ENCODE measurements at regions not wholly inside any gene's neighbourhood (a gene's known extent, or its start where the extent isn't known, plus 50 kb on each side); places are given as distances from the start of the nearest gene placed in this dataset.

DNA sequence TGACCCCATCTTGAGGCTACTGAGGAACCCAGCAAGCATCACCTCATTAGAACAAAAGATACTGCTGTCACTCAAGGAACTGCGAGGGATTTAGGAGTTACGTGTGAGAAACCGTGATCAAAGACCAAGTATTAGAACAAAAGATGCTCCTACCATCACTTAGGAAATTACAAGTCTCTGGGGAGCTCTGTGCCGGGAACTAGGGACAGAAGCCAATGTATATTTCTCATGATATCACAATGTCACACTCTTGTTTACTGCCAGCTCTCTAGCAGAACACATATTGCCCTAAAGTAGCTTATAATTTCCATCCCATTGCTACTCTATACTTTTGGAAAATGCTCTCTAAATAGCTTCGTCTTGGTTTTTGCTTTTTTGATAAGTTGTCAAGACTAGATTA, 214.5 kb downstream of the HS3ST3A1 start:
- CTCF ChIA-PET = interaction anchor here (0.7 kb wide), 1 partner anchor 12 kb away, joined by 5 read pairs; no protein-coding TSS in a partner anchor
- POLR2A ChIA-PET = interaction anchor here (1.3 kb wide), 1 partner anchor 10 kb away, joined by 3 read pairs; no protein-coding TSS in a partner anchor
- Mint-ChIP-seq H3K4me3 (ENCODE audit: unreplicated experiment) (no peak overlapping the region), H3K9me3 (ENCODE audit: unreplicated experiment) (no peaks in the 10 kb centered on the region), H3K36me3 (ENCODE audit: insufficient read depth, unreplicated experiment) (peaks cover 2% of the 10 kb centered on the region), H3K4me1 (ENCODE audit: insufficient read depth, unreplicated experiment) (peaks cover 7% of the 10 kb centered on the region), H3K27me3 (ENCODE audit: insufficient read depth, unreplicated experiment) (no peaks in the 10 kb centered on the region), H3K27ac (ENCODE audit: low read depth, unreplicated experiment) (no peak overlapping the region)
- no peak for DNase-seq (ENCODE audit: unreplicated experiment)
- no TSS peak for BruUV-seq (replicated peaks)
- TF ChIP-seq, protein P1, sequence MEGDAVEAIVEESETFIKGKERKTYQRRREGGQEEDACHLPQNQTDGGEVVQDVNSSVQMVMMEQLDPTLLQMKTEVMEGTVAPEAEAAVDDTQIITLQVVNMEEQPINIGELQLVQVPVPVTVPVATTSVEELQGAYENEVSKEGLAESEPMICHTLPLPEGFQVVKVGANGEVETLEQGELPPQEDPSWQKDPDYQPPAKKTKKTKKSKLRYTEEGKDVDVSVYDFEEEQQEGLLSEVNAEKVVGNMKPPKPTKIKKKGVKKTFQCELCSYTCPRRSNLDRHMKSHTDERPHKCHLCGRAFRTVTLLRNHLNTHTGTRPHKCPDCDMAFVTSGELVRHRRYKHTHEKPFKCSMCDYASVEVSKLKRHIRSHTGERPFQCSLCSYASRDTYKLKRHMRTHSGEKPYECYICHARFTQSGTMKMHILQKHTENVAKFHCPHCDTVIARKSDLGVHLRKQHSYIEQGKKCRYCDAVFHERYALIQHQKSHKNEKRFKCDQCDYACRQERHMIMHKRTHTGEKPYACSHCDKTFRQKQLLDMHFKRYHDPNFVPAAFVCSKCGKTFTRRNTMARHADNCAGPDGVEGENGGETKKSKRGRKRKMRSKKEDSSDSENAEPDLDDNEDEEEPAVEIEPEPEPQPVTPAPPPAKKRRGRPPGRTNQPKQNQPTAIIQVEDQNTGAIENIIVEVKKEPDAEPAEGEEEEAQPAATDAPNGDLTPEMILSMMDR (IDR thresholded peaks at IDR 0.05; ENCODE audit: unreplicated experiment) = no peak
- intact Hi-C loops (cut with micrococcal nuclease) = no loop called here

DNA sequence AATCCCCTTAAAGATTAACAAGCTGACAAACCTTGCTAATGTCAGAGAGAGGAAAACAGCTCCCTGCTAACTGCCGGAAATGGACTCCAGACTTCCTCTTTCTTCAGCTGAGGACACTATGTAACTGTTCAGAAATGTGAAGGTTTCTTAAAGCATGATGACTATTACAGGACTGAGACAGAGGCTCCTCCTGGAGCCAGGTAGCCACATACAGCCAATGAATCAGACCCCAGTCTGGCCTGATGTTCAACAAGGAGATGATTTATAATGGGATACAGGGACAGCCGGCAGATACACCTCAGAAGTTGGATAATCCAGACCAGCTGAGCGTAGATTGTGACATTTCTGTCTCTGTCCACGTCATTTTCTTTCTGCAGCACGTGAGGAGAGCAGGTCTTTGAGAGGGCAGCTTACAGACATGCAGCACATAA, 216.2 kb downstream of the HS3ST3A1 start:
- intact Hi-C loops (cut with micrococcal nuclease) = no loop called here
- no peaks in the 10 kb centered on the region for H3K9me3 Mint-ChIP-seq (ENCODE audit: unreplicated experiment)
- no TSS peak for BruUV-seq (replicated peaks)
- peak; percentile 11 for DNase-seq (ENCODE audit: unreplicated experiment)
- H3K4me1 Mint-ChIP-seq (ENCODE audit: insufficient read depth, unreplicated experiment) = peaks cover 7% of the 10 kb centered on the region
- H3K27me3 Mint-ChIP-seq (ENCODE audit: insufficient read depth, unreplicated experiment) = no peaks in the 10 kb centered on the region
- ChIA-PET POLR2A (interaction anchor here (0.6 to 3.4 kb wide), 3 partner anchors 9 to 212 kb away, joined by 3 to 14 read pairs (median 4); no protein-coding TSS in a partner anchor), CTCF (no interaction called here)
- no peak overlapping the region for H3K27ac Mint-ChIP-seq (ENCODE audit: low read depth, unreplicated experiment)
- no peaks in the 10 kb centered on the region for H3K36me3 Mint-ChIP-seq (ENCODE audit: insufficient read depth, unreplicated experiment)
- no peak overlapping the region for H3K4me3 Mint-ChIP-seq (ENCODE audit: unreplicated experiment)
- TF ChIP-seq, protein P1 (IDR thresholded peaks at IDR 0.05; ENCODE audit: unreplicated experiment) = no peak

DNA sequence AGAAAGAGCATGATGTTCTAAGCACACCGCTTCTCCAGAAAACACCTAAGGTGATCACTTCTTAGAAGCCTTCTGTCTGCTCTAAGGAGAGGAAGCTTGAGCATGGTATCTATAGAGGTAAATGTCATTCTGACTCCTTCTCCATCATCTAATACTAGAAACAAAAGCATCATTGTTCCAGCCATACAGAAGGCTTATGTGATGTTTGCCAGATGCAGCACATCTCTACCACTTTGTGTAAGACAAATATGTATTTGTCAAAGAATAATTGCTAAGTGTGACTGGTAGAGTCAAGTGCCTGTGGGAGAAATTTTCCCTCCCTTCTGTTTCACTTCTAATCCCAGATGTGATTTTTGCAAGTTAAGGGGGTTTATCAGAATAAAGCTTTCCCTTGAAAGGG, 217.1 kb downstream of the HS3ST3A1 start:
- TSS peak; percentile 86 for BruUV-seq (replicated peaks)
- TF ChIP-seq, protein P1 (IDR thresholded peaks at IDR 0.05; ENCODE audit: unreplicated experiment) = no peak
- intact Hi-C loops (cut with micrococcal nuclease) = no loop called here
- Mint-ChIP-seq H3K27ac (ENCODE audit: low read depth, unreplicated experiment) (no peak overlapping the region), H3K36me3 (ENCODE audit: insufficient read depth, unreplicated experiment) (no peaks in the 10 kb centered on the region), H3K4me3 (ENCODE audit: unreplicated experiment) (no peak overlapping the region), H3K4me1 (ENCODE audit: insufficient read depth, unreplicated experiment) (peaks cover 7% of the 10 kb centered on the region), H3K27me3 (ENCODE audit: insufficient read depth, unreplicated experiment) (no peaks in the 10 kb centered on the region), H3K9me3 (ENCODE audit: unreplicated experiment) (no peaks in the 10 kb centered on the region)
- no peak for DNase-seq (ENCODE audit: unreplicated experiment)
- POLR2A ChIA-PET = interaction anchor here (0.5 to 3.4 kb wide), 3 partner anchors 10 to 821 kb away, joined by 3 to 14 read pairs (median 3); no protein-coding TSS in a partner anchor
- CTCF ChIA-PET = interaction anchor here (0.6 kb wide), 1 partner anchor 1402 kb away, joined by 3 read pairs; no protein-coding TSS in a partner anchor

DNA sequence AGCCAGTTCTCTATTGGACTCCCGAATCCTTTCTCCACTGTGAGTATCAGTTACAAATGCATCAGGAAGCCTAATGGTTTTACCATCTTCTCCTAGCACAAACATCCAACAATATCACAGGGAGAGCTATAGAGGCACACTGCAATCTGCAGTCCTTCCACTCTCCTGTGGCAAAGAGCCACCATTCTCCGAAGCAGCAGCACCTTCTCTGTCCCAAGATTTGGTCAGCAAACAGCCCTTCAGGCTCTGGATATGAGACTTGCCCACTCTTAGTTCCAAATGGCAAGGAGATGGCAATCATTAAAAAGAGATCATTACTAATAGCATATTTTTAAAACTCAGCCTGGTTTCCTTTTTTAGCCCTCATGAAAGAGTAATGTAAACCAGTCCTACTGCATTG, 223.4 kb downstream of the HS3ST3A1 start:
- TF ChIP-seq, protein P1 (IDR thresholded peaks at IDR 0.05; ENCODE audit: unreplicated experiment) = no peak
- POLR2A ChIA-PET = no interaction called here
- CTCF ChIA-PET = interaction anchor here (0.7 kb wide), 1 partner anchor 220 kb away, joined by 3 read pairs; no protein-coding TSS in a partner anchor
- Mint-ChIP-seq H3K27ac (ENCODE audit: low read depth, unreplicated experiment) (no peak overlapping the region), H3K9me3 (ENCODE audit: unreplicated experiment) (no peaks in the 10 kb centered on the region), H3K27me3 (ENCODE audit: insufficient read depth, unreplicated experiment) (no peaks in the 10 kb centered on the region), H3K4me1 (ENCODE audit: insufficient read depth, unreplicated experiment) (no peaks in the 10 kb centered on the region), H3K4me3 (ENCODE audit: unreplicated experiment) (no peak overlapping the region), H3K36me3 (ENCODE audit: insufficient read depth, unreplicated experiment) (no peaks in the 10 kb centered on the region)
- no peak for DNase-seq (ENCODE audit: unreplicated experiment)
- intact Hi-C loops (cut with micrococcal nuclease) = no loop called here
- BruUV-seq (replicated peaks) = no TSS peak
